GF-D8 (cell line): ENCODE measurements at regions not wholly inside any gene's neighbourhood (a gene's known extent, or its start where the extent isn't known, plus 50 kb on each side); places are given as distances from the start of the nearest gene placed in this dataset.
"Not testable (repeated sequence)": the region's sequence is repeated elsewhere in the genome, so short reads cannot be mapped to it uniquely, and the experiment has no call there.

Source experiments
- DNase-seq: peaks from one replicate; lab custom pipeline; 2025; lab: John Stamatoyannopoulos, UW

- not testable (repeated sequence) for DNase-seq
Measured at GRCh38 chr13:52324831-52325230, 81.1 kb downstream of the THSD1 start.

GRCh38 chr13:52319876-52320275, 86.1 kb downstream of the THSD1 start:
- DNase-seq, result no peak

GRCh38 chr13:52309833-52310232, 96.1 kb downstream of the THSD1 start:
- not testable (repeated sequence) for DNase-seq

GRCh38 chr13:52306336-52306735, 99.6 kb downstream of the THSD1 start:
- not testable (repeated sequence) for DNase-seq

GRCh38 chr13:52303098-52303497, 102.9 kb downstream of the THSD1 start:
- DNase-seq, result not testable (repeated sequence)

GRCh38 chr13:52302688-52303087, 103.3 kb downstream of the THSD1 start:
- DNase-seq, result not testable (repeated sequence)

GRCh38 chr13:52301810-52302400, 104.1 kb downstream of the THSD1 start:
- DNase-seq, result not testable (repeated sequence)

GRCh38 chr13:52298079-52298661, 107.8 kb downstream of the THSD1 start:
- DNase-seq, result not testable (repeated sequence)

GRCh38 chr13:52288891-52289290, 117.1 kb downstream of the THSD1 start:
- not testable (repeated sequence) for DNase-seq

- DNase-seq, result not testable (repeated sequence)
Measured at GRCh38 chr13:52281387-52281786, 122.0 kb upstream of the NEK3 start.

GRCh38 chr13:52279408-52279807, 120.0 kb upstream of the NEK3 start:
- not testable (repeated sequence) for DNase-seq

GRCh38 chr13:52254299-52254698, 94.9 kb upstream of the NEK3 start:
- DNase-seq, result not testable (repeated sequence)

- not testable (repeated sequence) for DNase-seq
Measured at GRCh38 chr13:52240752-52241151, 81.4 kb upstream of the NEK3 start.

GRCh38 chr13:52235900-52236595, 76.7 kb upstream of the NEK3 start:
- peak; percentile 41 for DNase-seq

- DNase-seq, result not testable (repeated sequence)
Measured at GRCh38 chr13:52234928-52235327, 75.5 kb upstream of the NEK3 start.

GRCh38 chr13:52223063-52223462, 63.7 kb upstream of the NEK3 start:
- not testable (repeated sequence) for DNase-seq

- DNase-seq, result not testable (repeated sequence)
Measured at GRCh38 chr13:52213920-52214319, 54.5 kb upstream of the NEK3 start.

GRCh38 chr13:52212886-52213285, 53.5 kb upstream of the NEK3 start:
- not testable (repeated sequence) for DNase-seq

GRCh38 chr13:52211416-52211776, 52.0 kb upstream of the NEK3 start:
- DNase-seq, result not testable (repeated sequence)

GRCh38 chr13:52210564-52211415, 51.4 kb upstream of the NEK3 start:
- not testable (repeated sequence) for DNase-seq
